ENCODE measurements at regions not wholly inside any gene's neighbourhood (a gene's known extent, or its start where the extent isn't known, plus 50 kb on each side); places are given as distances from the start of the nearest gene placed in this dataset.

- TF ChIP-seq CTCF (IDR thresholded peaks at IDR 0.05) (no peak), EP300 (IDR thresholded peaks at IDR 0.05) (no peak), POLR2A (IDR thresholded peaks at IDR 0.05) (no peak), POLR2AphosphoS5 (IDR thresholded peaks at IDR 0.05) (no peak)
These were observed 65.6 kb upstream of the FLRT2 start for GRCh38 chr14:85464135-85464895.
